Smooth muscle cell (in vitro differentiated cells): ENCODE measurements at regions not wholly inside any gene's neighbourhood (a gene's known extent, or its start where the extent isn't known, plus 50 kb on each side); places are given as distances from the start of the nearest gene placed in this dataset.

Experiments used
- DNase-seq: peaks from one replicate; lab custom pipeline; 2025; ENCODE audit not compliant: unreplicated experiment; lab: John Stamatoyannopoulos, UW
- H2AFZ ChIP-seq: fragments of 200-600 bp; sonication (generic); 2 replicates; pipeline ENCODE4 v1.6.0; 2016; ENCODE audit warnings: antibody characterized with exemption, low read depth, mild to moderate bottlenecking
- H3F3A ChIP-seq: fragments of 200-600 bp; sonication (generic); 2 replicates; pipeline ENCODE4 v1.6.0; 2017; ENCODE audit warnings: antibody characterized with exemption, low read depth
- H3K27ac ChIP-seq: fragments of 200-600 bp; sonication (generic); 2 replicates; pipeline ENCODE4 v1.5.1; 2016; ENCODE audit warnings: low read depth, mild to moderate bottlenecking
- H3K27me3 ChIP-seq: fragments of 200-600 bp; sonication (generic); 2 replicates; pipeline ENCODE4 v1.6.1; 2016; ENCODE audit warnings: low read depth, mild to moderate bottlenecking
- H3K36me3 ChIP-seq: fragments of 200-600 bp; sonication (generic); 2 replicates; pipeline ENCODE4 v1.5.1; 2016; ENCODE audit warnings: low read depth
- H3K4me1 ChIP-seq: fragments of 200-600 bp; sonication (generic); 2 replicates; pipeline ENCODE4 v1.5.1; 2016; ENCODE audit warnings: low read depth
- H3K4me2 ChIP-seq: fragments of 200-600 bp; sonication (generic); 2 replicates; pipeline ENCODE4 v1.6.0; 2016; ENCODE audit warnings: mild to moderate bottlenecking
- H3K4me3 ChIP-seq: fragments of 200-600 bp; sonication (generic); 2 replicates; pipeline ENCODE4 v1.5.1; 2016; ENCODE audit warnings: mild to moderate bottlenecking
- H3K79me2 ChIP-seq: fragments of 200-600 bp; sonication (generic); 2 replicates; pipeline ENCODE4 v1.6.0; 2016; ENCODE audit warnings: low read depth, mild to moderate bottlenecking
- H3K9ac ChIP-seq: fragments of 200-600 bp; sonication (generic); 2 replicates; pipeline ENCODE4 v1.6.0; 2016; ENCODE audit warnings: low read depth
- H3K9me3 ChIP-seq: fragments of 200-600 bp; sonication (generic); replicated peaks from 2 replicates; pipeline ENCODE4 v1.5.1; 2016; ENCODE audit warnings: low read depth
- H4K20me1 ChIP-seq: fragments of 200-600 bp; sonication (generic); 2 replicates; pipeline ENCODE4 v1.6.0; 2016; ENCODE audit warnings: low read depth
- CTCF ChIP-seq: fragments of 200-600 bp; sonication (generic); IDR thresholded peaks from 2 replicates; pipeline ENCODE4 v1.5.1; 2017; ENCODE audit warnings: borderline replicate concordance, mild to moderate bottlenecking, antibody characterized with exemption; ENCODE audit not compliant: insufficient read depth, poor library complexity, severe bottlenecking
- whole genome bisulfite sequencing: methylation state at CpG from one replicate; pipeline ENCODE4 v1.1.7; 2016; ENCODE audit warnings: low lambda C conversion rate; 5-methylcytosine and 5-hydroxymethylcytosine counted together

GRCh38 chr12:67795236-67795635 lies 146.7 kb downstream of the DYRK2 start:
- no peaks in the 10 kb centered on the region for H3K79me2 ChIP-seq
- no peak overlapping the region for H3K27ac ChIP-seq
- no peaks in the 10 kb centered on the region for H3K36me3 ChIP-seq
- H3K4me2 ChIP-seq = no peak overlapping the region
- no peaks in the 10 kb centered on the region for H3K9me3 ChIP-seq
- DNase-seq = no peak
- TF ChIP-seq CTCF = no peak
- no peak overlapping the region for H2AFZ ChIP-seq
- H3K27me3 ChIP-seq = no peaks in the 10 kb centered on the region
- no peak overlapping the region for H3K9ac ChIP-seq
- H3K4me3 ChIP-seq = no peak overlapping the region
- no peaks in the 10 kb centered on the region for H4K20me1 ChIP-seq
- peaks cover 4% of the 10 kb centered on the region for H3F3A ChIP-seq
- WGBS = 70% methylated on average over 2 of the region's 2 CpGs
- H3K4me1 ChIP-seq = peaks cover 4% of the 10 kb centered on the region

GRCh38 chr12:67797185-67797741 lies 148.7 kb downstream of the DYRK2 start:
- no peak for DNase-seq
- no peak overlapping the region for H3K4me3 ChIP-seq
- H3K79me2 ChIP-seq = no peaks in the 10 kb centered on the region
- peak overlapping the region; percentile 65 for H3K27ac ChIP-seq
- TF ChIP-seq CTCF = no peak
- H3K4me1 ChIP-seq = peaks cover 4% of the 10 kb centered on the region
- H3K9ac ChIP-seq = no peak overlapping the region
- no peaks in the 10 kb centered on the region for H3K27me3 ChIP-seq
- H3K9me3 ChIP-seq = no peaks in the 10 kb centered on the region
- 78% methylated on average over 8 of the region's 8 CpGs for WGBS
- peak overlapping the region; percentile 2 for H2AFZ ChIP-seq
- peak overlapping the region; percentile 27 for H3K4me2 ChIP-seq
- H4K20me1 ChIP-seq = no peaks in the 10 kb centered on the region
- peaks cover 4% of the 10 kb centered on the region for H3F3A ChIP-seq
- H3K36me3 ChIP-seq = no peaks in the 10 kb centered on the region

- peaks cover 4% of the 10 kb centered on the region for H3F3A ChIP-seq
- no peaks in the 10 kb centered on the region for H3K27me3 ChIP-seq
- no peaks in the 10 kb centered on the region for H3K79me2 ChIP-seq
- H3K9me3 ChIP-seq = no peaks in the 10 kb centered on the region
- DNase-seq = no peak
- no peaks in the 10 kb centered on the region for H4K20me1 ChIP-seq
- H3K4me1 ChIP-seq = peaks cover 4% of the 10 kb centered on the region
- no peak for TF ChIP-seq CTCF
- no peak overlapping the region for H3K4me3 ChIP-seq
- peak overlapping the region; percentile 2 for H2AFZ ChIP-seq
- H3K4me2 ChIP-seq = peak overlapping the region; percentile 27
- H3K27ac ChIP-seq = peak overlapping the region; percentile 65
- no peak overlapping the region for H3K9ac ChIP-seq
- H3K36me3 ChIP-seq = no peaks in the 10 kb centered on the region
Measured at GRCh38 chr12:67797753-67798152, 149.2 kb downstream of the DYRK2 start.

GRCh38 chr12:67798768-67799167 lies 150.2 kb downstream of the DYRK2 start:
- Histone ChIP-seq H2AFZ (peak overlapping the region; percentile 64), H3K79me2 (no peaks in the 10 kb centered on the region), H3F3A (peaks cover 4% of the 10 kb centered on the region), H3K4me2 (peak overlapping the region; percentile 1), H3K27me3 (no peaks in the 10 kb centered on the region), H3K9ac (no peak overlapping the region), H3K27ac (peak overlapping the region; percentile 48), H3K36me3 (no peaks in the 10 kb centered on the region), H3K4me1 (peaks cover 4% of the 10 kb centered on the region), H3K9me3 (no peaks in the 10 kb centered on the region), H3K4me3 (no peak overlapping the region), H4K20me1 (no peaks in the 10 kb centered on the region)
- 79% methylated on average over 2 of the region's 2 CpGs for WGBS
- TF ChIP-seq CTCF = no peak
- no peak for DNase-seq
